ENCODE measurements at regions not wholly inside any gene's neighbourhood (a gene's known extent, or its start where the extent isn't known, plus 50 kb on each side); places are given as distances from the start of the nearest gene placed in this dataset.

GRCh38 chr5:57340681-57341080 lies 141.9 kb downstream of the ACTBL2 start:
- H3K36me3 ChIP-seq (ENCODE audit: control insufficient read depth, insufficient read depth, low read length), result no peaks in the 10 kb centered on the region

GRCh38 chr5:57339521-57339920 lies 143.1 kb downstream of the ACTBL2 start:
- Histone ChIP-seq H3K27me3 (ENCODE audit: control insufficient read depth, insufficient read depth, low read length) (no peaks in the 10 kb centered on the region), H3K27ac (ENCODE audit: low read depth, low read length) (no peak overlapping the region), H3K4me1 (ENCODE audit: control insufficient read depth, insufficient read depth, low read length) (no peaks in the 10 kb centered on the region), H3K9me3 (ENCODE audit: control insufficient read depth, insufficient read depth, low read length) (no peaks in the 10 kb centered on the region), H3K36me3 (ENCODE audit: control insufficient read depth, insufficient read depth, low read length) (no peaks in the 10 kb centered on the region), H3K4me3 (ENCODE audit: low read depth, low read length) (no peak overlapping the region)
- no peak for DNase-seq (ENCODE audit: low read depth in 4 of 6, low spot score in 6 of 6)
- WGBS (ENCODE audit: insufficient coverage), result no CpG with 5 or more reads among the region's 2 CpGs

More at GRCh38 chr5:57340681-57341080, 141.9 kb downstream of the ACTBL2 start:
- WGBS (ENCODE audit: insufficient coverage), result no CpG with 5 or more reads among the region's 1 CpG
- no peak for DNase-seq (ENCODE audit: low read depth in 4 of 6, low spot score in 6 of 6)
- Histone ChIP-seq H3K4me3 (ENCODE audit: low read depth, low read length) (no peak overlapping the region), H3K4me1 (ENCODE audit: control insufficient read depth, insufficient read depth, low read length) (no peaks in the 10 kb centered on the region), H3K27me3 (ENCODE audit: control insufficient read depth, insufficient read depth, low read length) (no peaks in the 10 kb centered on the region), H3K27ac (ENCODE audit: low read depth, low read length) (no peak overlapping the region), H3K9me3 (ENCODE audit: control insufficient read depth, insufficient read depth, low read length) (no peaks in the 10 kb centered on the region)

- no peak for DNase-seq (ENCODE audit: low read depth in 4 of 6, low spot score in 6 of 6)
- Histone ChIP-seq H3K4me1 (ENCODE audit: control insufficient read depth, insufficient read depth, low read length) (no peaks in the 10 kb centered on the region), H3K27ac (ENCODE audit: low read depth, low read length) (no peak overlapping the region), H3K9me3 (ENCODE audit: control insufficient read depth, insufficient read depth, low read length) (no peaks in the 10 kb centered on the region), H3K36me3 (ENCODE audit: control insufficient read depth, insufficient read depth, low read length) (no peaks in the 10 kb centered on the region), H3K27me3 (ENCODE audit: control insufficient read depth, insufficient read depth, low read length) (no peaks in the 10 kb centered on the region), H3K4me3 (ENCODE audit: low read depth, low read length) (no peak overlapping the region)
- WGBS (ENCODE audit: insufficient coverage), result no CpG with 5 or more reads among the region's 3 CpGs
Measured at GRCh38 chr5:57338868-57339340, 143.7 kb downstream of the ACTBL2 start.

- H3K27ac ChIP-seq (ENCODE audit: low read depth, low read length), result no peak overlapping the region
- WGBS (ENCODE audit: insufficient coverage), result 11% methylated on average over 1 of the region's 4 CpGs
- no peak overlapping the region for H3K4me3 ChIP-seq (ENCODE audit: low read depth, low read length)
- no peak for DNase-seq (ENCODE audit: low read depth in 4 of 6, low spot score in 6 of 6)
- H3K9me3 ChIP-seq (ENCODE audit: control insufficient read depth, insufficient read depth, low read length), result no peaks in the 10 kb centered on the region
- no peaks in the 10 kb centered on the region for H3K4me1 ChIP-seq (ENCODE audit: control insufficient read depth, insufficient read depth, low read length)
- no peaks in the 10 kb centered on the region for H3K36me3 ChIP-seq (ENCODE audit: control insufficient read depth, insufficient read depth, low read length)
- no peaks in the 10 kb centered on the region for H3K27me3 ChIP-seq (ENCODE audit: control insufficient read depth, insufficient read depth, low read length)
Measured at GRCh38 chr5:57338068-57338867, 144.3 kb downstream of the ACTBL2 start.

- Histone ChIP-seq H3K36me3 (ENCODE audit: control insufficient read depth, insufficient read depth, low read length) (no peaks in the 10 kb centered on the region), H3K9me3 (ENCODE audit: control insufficient read depth, insufficient read depth, low read length) (no peaks in the 10 kb centered on the region), H3K4me1 (ENCODE audit: control insufficient read depth, insufficient read depth, low read length) (peaks cover 3% of the 10 kb centered on the region), H3K27me3 (ENCODE audit: control insufficient read depth, insufficient read depth, low read length) (no peaks in the 10 kb centered on the region), H3K27ac (ENCODE audit: low read depth, low read length) (no peak overlapping the region), H3K4me3 (ENCODE audit: low read depth, low read length) (no peak overlapping the region)
- peak in 1 of 6 donors; percentile 12 for DNase-seq (ENCODE audit: low read depth in 4 of 6, low spot score in 6 of 6)
- WGBS (ENCODE audit: insufficient coverage), result 100% methylated on average over 1 of the region's 1 CpG
Measured at GRCh38 chr5:57335092-57335660, 147.4 kb downstream of the ACTBL2 start.

GRCh38 chr5:57334475-57334874 lies 148.1 kb downstream of the ACTBL2 start:
- no peaks in the 10 kb centered on the region for H3K9me3 ChIP-seq (ENCODE audit: control insufficient read depth, insufficient read depth, low read length)
- H3K4me1 ChIP-seq (ENCODE audit: control insufficient read depth, insufficient read depth, low read length), result peaks cover 3% of the 10 kb centered on the region
- no peak overlapping the region for H3K27ac ChIP-seq (ENCODE audit: low read depth, low read length)
- no peaks in the 10 kb centered on the region for H3K36me3 ChIP-seq (ENCODE audit: control insufficient read depth, insufficient read depth, low read length)
- H3K27me3 ChIP-seq (ENCODE audit: control insufficient read depth, insufficient read depth, low read length), result no peaks in the 10 kb centered on the region
- no peak overlapping the region for H3K4me3 ChIP-seq (ENCODE audit: low read depth, low read length)
- 100% methylated on average over 1 of the region's 1 CpG for WGBS (ENCODE audit: insufficient coverage)
- no peak for DNase-seq (ENCODE audit: low read depth in 4 of 6, low spot score in 6 of 6)

- Histone ChIP-seq H3K4me1 (ENCODE audit: control insufficient read depth, insufficient read depth, low read length) (peaks cover 3% of the 10 kb centered on the region), H3K27ac (ENCODE audit: low read depth, low read length) (no peak overlapping the region), H3K9me3 (ENCODE audit: control insufficient read depth, insufficient read depth, low read length) (no peaks in the 10 kb centered on the region), H3K36me3 (ENCODE audit: control insufficient read depth, insufficient read depth, low read length) (no peaks in the 10 kb centered on the region), H3K27me3 (ENCODE audit: control insufficient read depth, insufficient read depth, low read length) (no peaks in the 10 kb centered on the region), H3K4me3 (ENCODE audit: low read depth, low read length) (no peak overlapping the region)
- peak in 2 of 6 donors; percentile 39 to 66 for DNase-seq (ENCODE audit: low read depth in 4 of 6, low spot score in 6 of 6)
- WGBS (ENCODE audit: insufficient coverage), result 17% methylated on average over 2 of the region's 4 CpGs
Measured at GRCh38 chr5:57332361-57332760, 150.2 kb downstream of the ACTBL2 start.

GRCh38 chr5:57327561-57328367 lies 153.9 kb downstream of the GPBP1 start:
- WGBS (ENCODE audit: insufficient coverage), result 43% methylated on average over 3 of the region's 3 CpGs
- Histone ChIP-seq H3K36me3 (ENCODE audit: control insufficient read depth, insufficient read depth, low read length) (no peaks in the 10 kb centered on the region), H3K27me3 (ENCODE audit: control insufficient read depth, insufficient read depth, low read length) (no peaks in the 10 kb centered on the region), H3K27ac (ENCODE audit: low read depth, low read length) (no peak overlapping the region), H3K4me1 (ENCODE audit: control insufficient read depth, insufficient read depth, low read length) (peaks cover 11% of the 10 kb centered on the region), H3K9me3 (ENCODE audit: control insufficient read depth, insufficient read depth, low read length) (no peaks in the 10 kb centered on the region), H3K4me3 (ENCODE audit: low read depth, low read length) (no peak overlapping the region)
- no peak for DNase-seq (ENCODE audit: low read depth in 4 of 6, low spot score in 6 of 6)

GRCh38 chr5:57325678-57326397 lies 152.0 kb downstream of the GPBP1 start:
- DNase-seq (ENCODE audit: low read depth in 4 of 6, low spot score in 6 of 6), result peak in 1 of 6 donors; percentile 68
- no peaks in the 10 kb centered on the region for H3K9me3 ChIP-seq (ENCODE audit: control insufficient read depth, insufficient read depth, low read length)

More at GRCh38 chr5:57325678-57326397, 152.0 kb downstream of the GPBP1 start:
- Histone ChIP-seq H3K4me3 (ENCODE audit: low read depth, low read length) (no peak overlapping the region), H3K27me3 (ENCODE audit: control insufficient read depth, insufficient read depth, low read length) (no peaks in the 10 kb centered on the region), H3K4me1 (ENCODE audit: control insufficient read depth, insufficient read depth, low read length) (peaks cover 8% of the 10 kb centered on the region), H3K27ac (ENCODE audit: low read depth, low read length) (no peak overlapping the region), H3K36me3 (ENCODE audit: control insufficient read depth, insufficient read depth, low read length) (no peaks in the 10 kb centered on the region)
- no CpG with 5 or more reads among the region's 4 CpGs for WGBS (ENCODE audit: insufficient coverage)
